Esophagus squamous epithelium (tissue), 4 donors: ENCODE measurements at regions not wholly inside any gene's neighbourhood (a gene's known extent, or its start where the extent isn't known, plus 50 kb on each side); places are given as distances from the start of the nearest gene placed in this dataset.

ENCODE experiments used
- CTCF ChIP-seq, 6 experiments: fragments of 450-650 bp in 4 of 6; fragments of 200-600 bp in 2 of 6; sonication (generic) in 2 of 6; IDR thresholded peaks; one replicate each; pipeline ENCODE4 v1.5.1; 2016 to 2019; ENCODE audit warnings: antibody characterized with exemption in 6 of 6, mild to moderate bottlenecking in 4 of 6, moderate library complexity in 4 of 6
- POLR2A ChIP-seq, 4 donors: fragments of 450-650 bp; IDR thresholded peaks; one replicate each; pipeline ENCODE4 v1.6.1; 2017; ENCODE audit warnings: antibody characterized with exemption in 4 of 4, mild to moderate bottlenecking in 4 of 4, moderate library complexity in 3 of 4

GRCh38 chr9:105841562-105841961, 147.2 kb downstream of the TMEM38B start:
- TF ChIP-seq CTCF (IDR thresholded peaks at IDR 0.05): no peak
- no peak for TF ChIP-seq POLR2A (IDR thresholded peaks at IDR 0.05)
